ENCODE measurements at regions not wholly inside any gene's neighbourhood (a gene's known extent, or its start where the extent isn't known, plus 50 kb on each side); places are given as distances from the start of the nearest gene placed in this dataset.
"Not testable (repeated sequence)": the region's sequence is repeated elsewhere in the genome, so short reads cannot be mapped to it uniquely, and the experiment has no call there.

DNA sequence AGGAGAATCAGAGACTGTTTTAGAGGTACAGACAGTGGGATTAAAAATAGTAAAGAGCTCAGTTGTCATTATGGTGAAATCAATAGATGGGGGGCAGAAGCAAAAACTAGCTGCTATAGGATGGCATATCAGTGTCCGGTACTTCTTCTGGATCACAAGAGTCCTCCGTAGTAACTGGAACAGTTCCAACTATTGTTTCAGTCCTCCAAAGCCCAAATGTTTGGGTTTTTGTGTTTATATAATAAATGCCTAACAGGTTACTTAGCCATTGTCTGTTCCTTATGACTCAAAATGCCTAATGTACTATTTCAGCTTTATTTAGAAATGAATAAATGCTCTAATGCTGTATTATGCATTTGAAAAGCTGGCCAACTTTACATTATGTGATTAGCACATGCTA is 401.2 kb downstream of the PTH2R start:
- DNase-seq: no peak

DNA sequence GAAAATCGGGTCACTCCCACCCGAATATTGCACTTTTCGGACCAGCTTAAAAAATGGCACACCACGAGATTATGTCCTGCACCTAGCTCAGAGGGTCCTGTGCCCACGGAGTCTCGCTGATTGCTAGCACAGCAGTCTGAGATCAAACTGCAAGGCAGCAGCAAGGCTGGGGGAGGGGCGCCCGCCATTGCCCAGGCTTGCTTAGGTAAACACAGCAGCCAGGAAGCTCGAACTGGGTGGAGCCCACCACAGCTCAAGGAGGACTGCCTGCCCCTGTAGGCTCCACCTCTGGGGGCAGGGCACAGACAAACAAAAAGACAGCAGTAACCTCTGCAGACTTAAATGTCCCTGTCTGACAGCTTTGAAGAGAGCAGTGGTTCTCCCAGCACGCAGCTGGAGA is 405.3 kb downstream of the PTH2R start:
- DNase-seq: not testable (repeated sequence)

- no peak for DNase-seq
These were observed 412.6 kb downstream of the PTH2R start for GRCh38 chr2:208819190-208819589.

DNA sequence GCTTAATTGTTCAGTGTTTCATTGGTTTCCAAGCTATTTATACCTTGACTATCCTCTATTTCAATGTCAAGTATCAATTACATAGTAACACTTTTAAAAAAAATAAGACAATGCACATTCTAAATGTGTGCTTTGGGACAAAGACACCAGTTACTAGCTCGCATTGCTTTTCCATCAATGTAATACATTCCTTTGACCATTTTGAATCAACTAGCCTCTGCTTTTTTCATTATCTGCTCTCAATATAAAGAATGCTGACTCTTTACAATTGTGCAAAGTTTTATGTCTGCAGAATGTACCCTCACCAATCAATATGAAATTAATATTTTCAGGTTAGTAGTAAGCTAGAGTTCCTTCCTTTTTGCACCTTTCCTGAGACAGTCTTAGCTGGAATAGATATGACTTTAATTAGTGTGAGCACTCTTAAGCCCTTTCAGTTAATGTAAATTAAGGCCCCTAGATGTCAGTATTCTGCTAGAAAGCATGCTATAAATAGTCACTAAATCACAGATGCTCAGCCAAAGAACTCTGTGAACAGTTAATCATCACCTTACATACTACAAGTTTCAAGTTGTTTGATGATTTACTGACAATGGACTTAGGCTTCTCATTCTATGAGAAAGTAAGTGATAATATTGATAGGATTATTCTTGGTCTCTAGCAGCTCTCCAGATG is 413.6 kb downstream of the PTH2R start:
- DNase-seq: peak; percentile 36

DNA sequence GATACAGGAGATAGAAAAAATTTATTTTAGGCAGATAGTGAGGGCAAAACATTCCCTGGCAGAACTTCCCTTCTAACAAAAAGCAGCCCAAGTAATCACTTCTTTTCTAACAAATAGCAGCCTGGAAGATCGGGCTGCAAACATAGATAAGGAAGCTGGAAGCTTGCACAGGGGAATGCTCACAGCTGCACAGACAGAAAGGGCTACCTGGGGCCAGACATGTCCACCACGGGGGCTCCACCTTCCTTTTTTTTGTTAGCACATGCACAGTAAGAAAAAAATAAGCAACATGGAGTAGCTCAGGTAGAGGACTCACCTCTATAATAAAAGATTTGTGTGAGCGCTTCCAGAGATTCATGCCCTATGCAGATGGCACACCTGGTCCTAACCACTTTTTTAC is 420.5 kb downstream of the PTH2R start:
- no peak for DNase-seq

DNA sequence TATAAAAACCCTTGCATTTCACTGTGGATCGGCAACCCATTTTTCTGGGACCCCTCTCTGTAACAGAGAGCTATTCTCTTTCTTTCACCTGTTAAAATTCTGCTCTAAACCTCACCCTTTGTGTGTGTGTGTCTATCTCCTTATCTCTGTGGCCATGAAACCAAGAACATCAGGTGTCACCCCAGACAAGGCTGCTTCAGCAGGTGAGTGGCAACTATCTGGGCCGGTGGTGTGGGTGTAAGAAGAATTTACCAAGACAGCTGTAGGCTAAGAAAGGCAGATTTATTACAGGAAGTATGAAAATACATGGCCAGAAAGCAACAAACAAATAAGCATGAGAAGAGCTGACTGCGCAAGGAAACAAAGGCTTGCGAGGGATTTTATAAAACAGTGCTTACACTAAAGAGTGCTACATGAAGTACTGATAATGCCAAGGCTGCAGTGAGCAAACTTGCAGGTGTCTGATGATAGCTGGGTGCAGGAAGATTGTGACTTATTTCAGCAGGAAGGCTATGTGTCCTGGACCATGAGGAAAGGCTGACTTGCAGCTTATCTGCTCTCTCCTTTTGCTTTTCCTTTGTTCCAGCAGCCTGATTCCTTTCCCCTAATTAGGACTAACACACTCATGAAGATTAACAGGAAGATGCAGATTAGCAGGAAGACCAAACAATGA is 421.1 kb downstream of the PTH2R start:
- DNase-seq: no peak

DNA sequence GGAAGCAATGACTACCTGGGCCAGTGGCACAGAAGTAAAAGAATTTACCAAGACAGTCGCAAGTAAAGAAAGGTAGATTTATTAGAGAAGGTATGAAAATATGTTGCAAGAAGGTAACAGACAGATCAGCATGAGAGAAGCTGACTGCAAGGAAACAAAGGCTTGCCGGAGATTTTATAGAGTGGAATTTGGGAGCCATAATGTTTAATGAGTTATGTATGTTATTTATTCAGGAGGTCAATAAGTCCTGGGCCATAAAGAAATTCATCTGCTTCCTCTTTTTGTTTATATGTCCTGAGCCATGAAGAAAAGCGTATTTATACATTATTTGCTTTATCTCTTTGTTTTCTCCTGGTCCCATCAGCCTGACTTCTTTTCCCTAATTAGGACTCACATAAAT is 423.6 kb downstream of the PTH2R start:
- DNase-seq: no peak

- DNase-seq: no peak
These were observed 441.1 kb downstream of the PTH2R start for GRCh38 chr2:208847651-208848050.

GRCh38 chr2:208854717-208855116 is 448.1 kb downstream of the PTH2R start:
- DNase-seq: no peak

DNA sequence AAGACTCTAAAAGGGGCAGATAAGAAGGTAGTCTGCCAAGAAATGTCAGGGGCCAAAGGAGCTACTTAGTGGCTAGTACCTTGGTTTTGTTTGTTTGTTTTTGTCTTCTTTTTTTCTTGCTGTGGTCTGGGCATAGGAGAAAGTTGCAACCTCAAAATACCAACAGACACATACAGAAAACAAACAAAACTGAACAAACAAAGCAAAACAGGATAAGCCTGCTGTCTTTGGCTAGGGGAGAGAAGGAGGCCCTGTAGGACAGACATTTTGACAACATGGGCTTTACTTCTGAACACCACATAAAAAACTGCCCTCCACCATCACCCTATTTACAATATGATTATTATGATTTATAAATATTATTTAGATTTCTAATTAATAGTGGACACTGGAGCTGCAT is 460.8 kb downstream of the PTH2R start:
- no peak for DNase-seq

GRCh38 chr2:208872591-208872990 is 466.0 kb downstream of the PTH2R start:
- no peak for DNase-seq

- no peak for DNase-seq
These were observed 473.1 kb downstream of the PTH2R start for GRCh38 chr2:208879666-208880065.

DNA sequence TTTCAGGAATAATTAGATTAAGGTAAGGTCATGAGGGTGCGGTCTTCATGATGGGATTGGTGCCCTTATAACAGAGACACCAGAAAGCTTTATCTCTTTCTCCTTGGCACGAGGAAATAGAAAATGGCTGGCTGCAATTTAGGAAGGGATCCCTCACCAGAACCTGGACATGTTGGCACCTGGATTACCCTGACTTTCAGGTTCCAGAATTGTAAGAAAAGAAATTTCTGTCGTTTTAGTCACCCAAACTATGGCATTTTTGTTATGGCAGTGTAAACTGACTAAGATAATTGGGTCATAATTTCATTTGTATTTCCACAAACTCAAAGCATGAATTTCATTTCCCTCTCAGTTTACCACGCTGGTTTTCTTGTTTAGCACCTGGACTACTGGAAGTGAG is 473.6 kb downstream of the PTH2R start:
- DNase-seq: no peak

DNA sequence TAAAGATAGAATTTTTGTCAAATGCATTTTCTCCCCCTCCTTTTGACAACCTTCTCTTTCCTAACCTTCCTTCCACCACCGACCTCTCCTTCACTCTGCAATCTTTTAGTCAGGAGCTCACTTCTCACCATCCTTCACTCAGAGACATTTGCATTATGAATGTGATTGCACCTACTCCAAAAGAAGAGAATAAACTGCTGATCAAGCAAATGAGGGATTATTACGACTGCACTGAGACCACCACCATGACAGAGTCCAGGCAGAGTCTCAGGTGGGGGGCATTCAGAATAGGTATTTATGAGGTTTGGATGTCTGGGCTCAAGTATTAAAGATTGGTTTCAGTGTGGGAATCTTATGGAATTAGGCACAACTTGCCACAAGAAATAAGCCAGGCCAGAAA is 483.9 kb downstream of the PTH2R start:
- no peak for DNase-seq

GRCh38 chr2:208892203-208892602 is 485.6 kb downstream of the PTH2R start:
- no peak for DNase-seq

- DNase-seq: no peak
These were observed 499.7 kb downstream of the PTH2R start for GRCh38 chr2:208906330-208906729.

DNA sequence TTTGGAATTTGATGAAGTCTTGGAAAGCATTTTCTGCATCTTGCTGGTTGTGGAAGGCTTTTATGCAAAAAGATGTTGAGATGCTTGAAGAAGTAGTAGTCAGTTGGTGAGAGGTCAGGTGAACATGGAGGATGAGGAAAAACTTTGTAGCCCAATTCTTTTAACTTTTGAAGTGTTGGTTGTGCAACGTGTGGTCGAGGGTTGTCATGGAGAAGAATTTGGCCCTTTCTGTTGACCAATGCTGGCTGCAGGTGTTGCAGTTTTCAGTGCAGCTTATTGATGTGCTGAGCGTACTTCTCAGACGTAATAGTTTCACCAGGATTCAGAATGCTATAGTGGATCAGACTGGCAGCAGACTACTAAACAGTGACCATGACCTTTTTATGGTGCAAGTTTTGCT is 508.4 kb upstream of the MAP2 start:
- DNase-seq: no peak

DNA sequence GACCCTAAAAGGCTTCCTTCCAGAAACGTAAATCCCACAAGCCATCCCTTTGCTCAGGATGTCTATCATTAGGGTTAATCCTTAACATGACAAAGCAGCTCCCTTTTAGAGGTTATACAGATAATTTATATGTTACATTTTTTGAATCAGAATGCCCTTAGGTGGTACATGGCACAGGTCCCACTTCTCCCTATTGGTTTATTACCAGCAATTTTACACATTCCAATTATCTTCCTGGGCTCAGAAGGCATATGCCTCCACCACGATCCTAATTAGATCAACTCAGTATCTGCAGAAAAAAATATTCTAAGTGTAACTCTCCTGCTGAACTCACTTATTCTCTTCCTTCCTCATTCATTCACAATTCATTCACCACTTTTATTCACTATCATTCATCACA is 507.0 kb upstream of the MAP2 start:
- no peak for DNase-seq

DNA sequence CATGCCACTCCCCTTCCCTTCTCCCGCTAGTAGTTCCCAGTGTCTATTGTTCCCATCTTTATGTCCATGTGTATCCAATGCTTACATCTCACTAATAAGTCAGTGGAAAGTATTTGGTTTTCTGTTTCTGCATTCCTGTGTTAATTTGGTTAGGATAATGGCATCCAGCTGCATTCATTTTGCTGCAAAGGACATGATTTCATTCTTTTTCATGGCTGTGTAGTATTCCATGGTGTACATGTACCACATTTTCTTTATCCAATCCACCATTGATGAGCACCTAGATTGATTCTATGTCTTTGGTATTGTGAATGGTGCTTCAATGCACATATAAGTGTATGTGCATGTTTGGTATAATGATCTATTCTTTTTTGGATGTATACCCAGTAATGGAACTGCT is 502.5 kb upstream of the MAP2 start:
- DNase-seq: not testable (repeated sequence)

GRCh38 chr2:208927867-208928266 is 496.0 kb upstream of the MAP2 start:
- DNase-seq: no peak

GRCh38 chr2:208929139-208929864 is 494.5 kb upstream of the MAP2 start:
- no peak for DNase-seq

GRCh38 chr2:208929894-208930427 is 493.9 kb upstream of the MAP2 start:
- no peak for DNase-seq

DNA sequence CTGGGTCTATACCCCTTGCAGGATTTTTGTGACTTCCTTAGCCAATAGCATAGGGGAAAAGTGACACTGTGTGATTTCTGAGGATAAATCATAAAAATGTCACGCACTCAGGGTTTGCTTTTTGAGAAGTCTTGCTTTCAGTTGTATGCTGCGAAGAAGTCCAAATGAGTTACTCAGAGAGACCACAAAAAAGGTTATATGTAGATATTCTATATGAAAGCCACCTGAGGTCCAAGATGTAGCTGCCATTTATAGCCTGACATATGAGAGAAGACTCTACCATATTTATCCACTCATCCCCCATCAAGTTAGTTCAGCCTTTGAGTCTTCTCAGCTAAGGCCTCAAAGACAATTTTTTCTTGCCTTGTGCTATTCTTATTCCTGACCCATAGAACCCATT is 488.3 kb upstream of the MAP2 start:
- DNase-seq: no peak

- no peak for DNase-seq
These were observed 486.3 kb upstream of the MAP2 start for GRCh38 chr2:208937521-208937920.
